KMS-11 (cell line): ENCODE measurements at regions not wholly inside any gene's neighbourhood (a gene's known extent, or its start where the extent isn't known, plus 50 kb on each side); places are given as distances from the start of the nearest gene placed in this dataset.

ENCODE experiments used
- H2AFZ ChIP-seq: fragments of 200-600 bp; sonication (generic); 2 replicates; pipeline ENCODE4 v1.6.1; 2016; ENCODE audit warnings: antibody characterized with exemption, mixed run types, low read depth
- H3K27ac ChIP-seq: fragments of 200-600 bp; sonication (generic); 2 replicates; pipeline ENCODE4 v1.6.1; 2016; ENCODE audit warnings: mild to moderate bottlenecking, mixed run types
- H3K27me3 ChIP-seq: fragments of 200-600 bp; sonication (generic); 2 replicates; pipeline ENCODE4 v1.6.1; 2017; ENCODE audit warnings: mild to moderate bottlenecking, low read depth, mixed run types, moderate library complexity; ENCODE audit not compliant: insufficient read depth
- H3K36me3 ChIP-seq: fragments of 200-600 bp; sonication (generic); 2 replicates; pipeline ENCODE4 v1.6.1; 2017; ENCODE audit warnings: mild to moderate bottlenecking, mixed run types; ENCODE audit not compliant: insufficient read depth
- H3K4me1 ChIP-seq: fragments of 200-600 bp; sonication (generic); 2 replicates; pipeline ENCODE4 v1.6.1; 2016; ENCODE audit warnings: mild to moderate bottlenecking, low read depth, mixed run types; ENCODE audit not compliant: poor library complexity, severe bottlenecking
- H3K4me2 ChIP-seq: fragments of 200-600 bp; sonication (generic); 2 replicates; pipeline ENCODE4 v1.7.0; 2016; ENCODE audit warnings: mild to moderate bottlenecking, mixed run types
- H3K4me3 ChIP-seq: fragments of 200-600 bp; sonication (generic); IDR thresholded peaks from 2 replicates; pipeline ENCODE4 v1.6.1; 2017; ENCODE audit warnings: low read depth, low read length, mixed read lengths; ENCODE audit not compliant: insufficient read depth
- H3K79me2 ChIP-seq: fragments of 200-600 bp; sonication (generic); 2 replicates; pipeline ENCODE4 v1.6.1; 2016; ENCODE audit warnings: low read depth, mixed run types; ENCODE audit not compliant: insufficient read depth
- H3K9ac ChIP-seq: fragments of 200-600 bp; sonication (generic); 2 replicates; pipeline ENCODE4 v1.6.1; 2016; ENCODE audit warnings: mild to moderate bottlenecking, mixed run types
- H4K20me1 ChIP-seq: fragments of 200-600 bp; sonication (generic); 2 replicates; pipeline ENCODE4 v1.6.1; 2016; ENCODE audit warnings: mild to moderate bottlenecking, mixed run types; ENCODE audit not compliant: insufficient read depth
- TF ChIP-seq, protein P1 (sequence below): fragments of 200-600 bp; sonication (generic); conservative IDR thresholded peaks from 2 replicates; pipeline ENCODE4 v1.6.1; 2017; ENCODE audit warnings: low read depth, mild to moderate bottlenecking, antibody characterized with exemption, low read length, moderate library complexity, mixed read lengths

DNA sequence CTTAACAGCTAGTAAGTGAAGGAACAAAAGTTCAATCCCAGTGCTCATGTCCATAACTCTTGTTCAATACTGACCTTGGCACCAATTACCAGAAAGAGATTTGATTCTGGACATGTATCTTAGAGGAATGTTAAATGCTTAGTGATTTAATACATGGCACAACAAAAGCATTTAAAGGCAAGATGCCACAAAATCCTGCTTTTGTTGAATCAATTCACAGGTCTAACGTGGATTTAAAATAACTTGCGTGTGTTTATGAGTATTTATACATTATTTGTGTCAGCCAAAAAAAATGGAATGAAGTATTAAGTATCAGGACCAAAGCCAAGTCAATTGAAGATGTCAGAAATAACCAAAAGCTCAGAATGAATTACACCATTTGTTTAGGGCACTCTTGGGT is 85.4 kb upstream of the GIMD1 start:
- H4K20me1 ChIP-seq = no peaks in the 10 kb centered on the region
- H3K36me3 ChIP-seq = no peaks in the 10 kb centered on the region
- no peak overlapping the region for H3K4me3 ChIP-seq
- H3K4me2 ChIP-seq = no peak overlapping the region
- no peak overlapping the region for H2AFZ ChIP-seq
- TF ChIP-seq, protein P1, sequence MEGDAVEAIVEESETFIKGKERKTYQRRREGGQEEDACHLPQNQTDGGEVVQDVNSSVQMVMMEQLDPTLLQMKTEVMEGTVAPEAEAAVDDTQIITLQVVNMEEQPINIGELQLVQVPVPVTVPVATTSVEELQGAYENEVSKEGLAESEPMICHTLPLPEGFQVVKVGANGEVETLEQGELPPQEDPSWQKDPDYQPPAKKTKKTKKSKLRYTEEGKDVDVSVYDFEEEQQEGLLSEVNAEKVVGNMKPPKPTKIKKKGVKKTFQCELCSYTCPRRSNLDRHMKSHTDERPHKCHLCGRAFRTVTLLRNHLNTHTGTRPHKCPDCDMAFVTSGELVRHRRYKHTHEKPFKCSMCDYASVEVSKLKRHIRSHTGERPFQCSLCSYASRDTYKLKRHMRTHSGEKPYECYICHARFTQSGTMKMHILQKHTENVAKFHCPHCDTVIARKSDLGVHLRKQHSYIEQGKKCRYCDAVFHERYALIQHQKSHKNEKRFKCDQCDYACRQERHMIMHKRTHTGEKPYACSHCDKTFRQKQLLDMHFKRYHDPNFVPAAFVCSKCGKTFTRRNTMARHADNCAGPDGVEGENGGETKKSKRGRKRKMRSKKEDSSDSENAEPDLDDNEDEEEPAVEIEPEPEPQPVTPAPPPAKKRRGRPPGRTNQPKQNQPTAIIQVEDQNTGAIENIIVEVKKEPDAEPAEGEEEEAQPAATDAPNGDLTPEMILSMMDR = no peak
- H3K4me1 ChIP-seq = no peaks in the 10 kb centered on the region
- no peak overlapping the region for H3K9ac ChIP-seq
- H3K79me2 ChIP-seq = no peaks in the 10 kb centered on the region
- no peak overlapping the region for H3K27ac ChIP-seq
- no peaks in the 10 kb centered on the region for H3K27me3 ChIP-seq

DNA sequence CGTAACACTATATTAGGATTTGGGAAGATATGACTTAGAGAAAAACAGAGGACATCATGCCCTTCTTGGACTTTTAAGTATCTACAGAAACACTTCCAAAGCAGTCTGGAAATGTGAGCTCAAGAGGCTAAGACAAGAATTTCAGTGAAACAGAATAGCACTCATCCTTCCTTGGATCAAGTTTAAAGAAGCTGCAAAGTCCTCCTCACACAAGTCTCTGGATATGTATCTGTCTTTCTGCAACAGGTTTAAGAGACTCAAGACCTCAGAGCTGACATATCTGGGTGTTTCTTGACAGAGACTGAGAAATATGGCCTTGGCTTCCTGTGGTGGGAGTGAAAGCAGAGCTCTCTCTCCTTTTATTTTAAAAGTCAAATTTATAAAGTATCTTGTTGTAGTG is 82.5 kb upstream of the GIMD1 start:
- H3K4me3 ChIP-seq = no peak overlapping the region
- no peaks in the 10 kb centered on the region for H3K27me3 ChIP-seq
- no peak overlapping the region for H2AFZ ChIP-seq
- no peak overlapping the region for H3K27ac ChIP-seq
- no peak overlapping the region for H3K4me2 ChIP-seq
- no peaks in the 10 kb centered on the region for H3K36me3 ChIP-seq
- no peak overlapping the region for H3K9ac ChIP-seq
- no peaks in the 10 kb centered on the region for H3K79me2 ChIP-seq
- H3K4me1 ChIP-seq = no peaks in the 10 kb centered on the region
- H4K20me1 ChIP-seq = no peaks in the 10 kb centered on the region
- TF ChIP-seq, protein P1 = no peak

DNA sequence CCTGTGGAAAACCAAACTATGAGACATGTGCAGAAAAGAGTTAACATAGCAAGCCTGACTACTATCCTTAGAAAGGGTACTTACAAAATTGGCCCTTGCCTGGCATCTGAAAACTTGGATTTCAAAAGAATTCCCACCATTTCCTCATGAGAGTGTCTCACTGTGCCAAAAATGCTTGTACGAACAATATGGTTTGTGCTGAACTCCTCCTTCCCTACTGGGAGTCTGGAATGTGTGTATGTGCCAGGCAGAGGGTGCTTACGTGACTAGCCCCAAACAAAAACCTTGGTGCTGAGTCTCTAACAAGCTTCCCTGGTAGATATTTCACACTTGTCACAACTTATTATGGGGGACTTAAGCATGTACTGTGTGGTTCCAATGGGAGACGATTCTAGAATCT is 81.7 kb upstream of the GIMD1 start:
- TF ChIP-seq, protein P1 = no peak
- Histone ChIP-seq H3K4me3 (no peak overlapping the region), H3K4me1 (no peaks in the 10 kb centered on the region), H4K20me1 (no peaks in the 10 kb centered on the region), H3K79me2 (no peaks in the 10 kb centered on the region), H2AFZ (no peak overlapping the region), H3K27ac (no peak overlapping the region), H3K36me3 (no peaks in the 10 kb centered on the region), H3K9ac (no peak overlapping the region), H3K4me2 (no peak overlapping the region), H3K27me3 (no peaks in the 10 kb centered on the region)

DNA sequence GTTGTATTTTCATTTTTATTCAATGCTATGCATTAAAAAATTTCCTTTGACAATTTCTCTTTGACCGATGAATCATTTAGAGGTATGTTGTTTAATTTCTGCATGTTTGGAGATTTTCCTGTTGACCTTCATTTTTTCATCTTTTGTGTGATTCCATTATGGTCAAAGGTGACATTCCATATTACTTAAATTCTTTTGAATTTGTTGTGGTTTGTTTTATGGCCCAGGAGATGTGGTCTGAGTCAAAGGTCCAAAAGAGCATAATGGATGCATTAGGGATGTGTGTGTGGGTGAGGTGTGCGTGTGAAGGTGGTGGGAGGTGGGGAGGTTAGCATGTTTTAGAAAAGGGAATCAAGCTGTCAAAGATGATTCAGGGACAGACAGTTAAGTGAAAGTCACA is 76.0 kb upstream of the GIMD1 start:
- Histone ChIP-seq H3K4me3 (no peak overlapping the region), H3K9ac (no peak overlapping the region), H3K27ac (no peak overlapping the region), H3K4me2 (no peak overlapping the region), H3K79me2 (no peaks in the 10 kb centered on the region), H3K36me3 (no peaks in the 10 kb centered on the region), H3K4me1 (no peaks in the 10 kb centered on the region), H3K27me3 (no peaks in the 10 kb centered on the region), H2AFZ (no peak overlapping the region), H4K20me1 (no peaks in the 10 kb centered on the region)
- TF ChIP-seq, protein P1 = no peak

DNA sequence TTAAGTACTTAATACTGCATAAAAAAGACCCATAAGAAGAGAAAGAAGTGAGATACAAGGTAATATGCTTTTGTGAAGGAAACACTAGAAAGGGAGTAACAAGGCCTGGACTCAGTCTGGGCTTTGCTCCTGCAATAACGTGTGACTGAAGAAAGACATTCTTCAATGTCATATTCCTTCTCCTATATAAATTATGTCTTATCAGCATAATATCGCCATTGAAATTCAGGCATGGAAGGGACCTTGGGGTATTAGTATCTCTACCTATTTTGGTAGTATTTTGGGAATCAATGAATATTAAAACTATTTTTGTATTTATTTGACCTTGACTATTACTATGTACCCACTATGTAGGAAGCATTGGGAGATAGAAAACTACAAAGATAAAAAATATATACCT is 62.2 kb upstream of the GIMD1 start:
- no peaks in the 10 kb centered on the region for H3K79me2 ChIP-seq
- no peaks in the 10 kb centered on the region for H3K4me1 ChIP-seq
- H4K20me1 ChIP-seq = no peaks in the 10 kb centered on the region
- H3K9ac ChIP-seq = no peak overlapping the region
- no peak overlapping the region for H3K27ac ChIP-seq
- H3K4me2 ChIP-seq = no peak overlapping the region
- H3K4me3 ChIP-seq = no peak overlapping the region
- no peak overlapping the region for H2AFZ ChIP-seq
- TF ChIP-seq, protein P1 = no peak
- no peaks in the 10 kb centered on the region for H3K27me3 ChIP-seq
- H3K36me3 ChIP-seq = no peaks in the 10 kb centered on the region
